Karpas-422 (cell line): ENCODE measurements at regions not wholly inside any gene's neighbourhood (a gene's known extent, or its start where the extent isn't known, plus 50 kb on each side); places are given as distances from the start of the nearest gene placed in this dataset.

Experiments
- DNase-seq: peaks from one replicate; pipeline ENCODE4 v3.0.0-alpha.2; 2015
- H2AFZ ChIP-seq: fragments of 200-600 bp; sonication (generic); 2 replicates; pipeline ENCODE4 v1.6.1; 2014; ENCODE audit warnings: antibody characterized with exemption, low read length, mixed read lengths
- H3K27ac ChIP-seq: fragments of 200-600 bp; sonication (generic); 2 replicates; pipeline ENCODE4 v1.5.1; 2014; ENCODE audit warnings: mild to moderate bottlenecking, low read length, moderate library complexity
- H3K27me3 ChIP-seq: fragments of 200-600 bp; sonication (generic); 2 replicates; pipeline ENCODE4 v1.6.1; 2014; ENCODE audit warnings: low read length, mixed read lengths
- H3K36me3 ChIP-seq: fragments of 200-600 bp; sonication (generic); 2 replicates; pipeline ENCODE4 v1.6.1; 2014; ENCODE audit warnings: low read length, mixed read lengths; ENCODE audit not compliant: insufficient read depth
- H3K4me1 ChIP-seq: fragments of 200-600 bp; sonication (generic); 2 replicates; pipeline ENCODE4 v1.6.1; 2014; ENCODE audit warnings: mild to moderate bottlenecking, low read length, mixed read lengths
- H3K4me2 ChIP-seq: fragments of 200-600 bp; sonication (generic); 2 replicates; pipeline ENCODE4 v1.6.1; 2014; ENCODE audit warnings: low read length, low read depth, mild to moderate bottlenecking; ENCODE audit not compliant: poor library complexity, severe bottlenecking
- H3K4me3 ChIP-seq: fragments of 200-600 bp; sonication (generic); 2 replicates; pipeline ENCODE4 v1.5.1; 2014; ENCODE audit warnings: mild to moderate bottlenecking, antibody characterized with exemption, low read length, mixed read lengths
- H3K79me2 ChIP-seq: fragments of 200-600 bp; sonication (generic); 2 replicates; pipeline ENCODE4 v1.6.1; 2014; ENCODE audit warnings: mild to moderate bottlenecking, low read length, mixed read lengths
- H3K9ac ChIP-seq: fragments of 200-600 bp; sonication (generic); 2 replicates; pipeline ENCODE4 v1.6.0; 2014; ENCODE audit warnings: low read length
- H3K9me2 ChIP-seq: fragments of 200-600 bp; sonication (generic), shearing (Covaris generic); replicated peaks from 2 replicates; pipeline ENCODE4 v1.6.0; 2014; ENCODE audit warnings: mild to moderate bottlenecking, low read length, moderate library complexity; ENCODE audit not compliant: insufficient read depth
- H3K9me3 ChIP-seq: fragments of 300-700, 200-600 bp; sonication (generic); 2 replicates; pipeline ENCODE4 v1.6.1; 2014; ENCODE audit warnings: low read length, mixed read lengths
- H4K20me1 ChIP-seq: fragments of 200-600 bp; sonication (generic); 2 replicates; pipeline ENCODE4 v1.6.1; 2014; ENCODE audit warnings: mild to moderate bottlenecking, antibody characterized with exemption, low read length, low read depth; ENCODE audit not compliant: insufficient read depth

DNA sequence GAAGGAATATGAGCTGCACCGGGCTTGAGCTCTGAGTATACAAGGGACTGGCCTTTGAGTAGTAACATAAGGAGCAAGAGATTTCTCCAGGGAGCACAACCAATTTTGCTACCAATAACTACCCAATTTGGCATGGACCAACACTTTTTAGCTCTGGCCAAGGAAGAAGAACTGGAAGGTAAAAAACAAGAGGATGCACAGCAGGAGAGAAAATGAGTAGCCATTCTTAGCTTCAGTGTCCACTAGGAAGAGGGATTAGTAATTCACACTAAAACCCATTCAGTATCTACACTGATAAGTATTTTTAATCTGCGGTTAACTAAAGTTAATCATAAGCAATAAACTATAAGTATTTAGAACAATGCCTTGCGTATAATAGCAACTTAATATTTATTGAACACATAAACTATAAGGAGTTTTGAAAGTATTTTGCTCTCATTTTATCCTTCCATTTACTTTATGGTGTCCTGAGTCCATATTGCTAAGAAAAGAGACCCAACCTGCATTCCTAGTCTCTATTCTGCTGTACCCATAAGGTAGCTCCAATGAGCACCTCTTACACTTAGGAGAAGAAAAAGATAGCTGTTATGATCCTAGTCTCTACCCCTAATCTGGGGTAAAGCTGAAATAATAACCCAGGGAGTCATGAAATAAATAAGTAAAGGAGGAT is 268.9 kb downstream of the IGSF11 start:
- Histone ChIP-seq H3K9me2 (no peaks in the 10 kb centered on the region), H3K79me2 (peaks cover 86% of the 10 kb centered on the region), H3K36me3 (peaks cover 81% of the 10 kb centered on the region), H3K27me3 (no peaks in the 10 kb centered on the region), H4K20me1 (no peaks in the 10 kb centered on the region), H2AFZ (no peak overlapping the region), H3K9ac (no peak overlapping the region), H3K4me2 (no peak overlapping the region), H3K27ac (peak overlapping the region; percentile 52; the same call in 1 of the 2 replicates), H3K4me3 (no peak overlapping the region), H3K4me1 (peaks cover 50% of the 10 kb centered on the region), H3K9me3 (no peaks in the 10 kb centered on the region)
- DNase-seq, result no peak

DNA sequence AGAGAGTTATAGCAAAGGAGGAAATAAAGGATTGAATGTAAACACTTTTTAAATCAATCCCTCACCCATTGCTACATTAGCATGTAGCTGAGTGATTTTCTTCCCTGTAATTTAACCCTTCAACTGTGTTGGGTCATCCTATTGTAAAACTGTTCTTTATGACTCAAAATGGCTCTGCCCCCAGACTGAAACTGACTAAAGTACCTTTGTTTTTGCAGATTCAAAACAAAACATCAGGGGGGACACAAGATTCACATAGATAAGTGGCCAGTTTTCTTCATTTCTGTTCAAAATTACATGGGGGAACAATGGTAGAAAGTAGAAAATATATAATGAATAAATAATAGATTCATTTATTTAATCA is 268.4 kb downstream of the IGSF11 start:
- Histone ChIP-seq H3K4me3 (no peak overlapping the region), H3K9me3 (no peaks in the 10 kb centered on the region), H4K20me1 (no peaks in the 10 kb centered on the region), H2AFZ (no peak overlapping the region), H3K4me1 (peaks cover 45% of the 10 kb centered on the region), H3K36me3 (peaks cover 85% of the 10 kb centered on the region), H3K79me2 (peaks cover 86% of the 10 kb centered on the region), H3K4me2 (no peak overlapping the region), H3K27ac (0 out of 2 replicates have a peak overlapping the region, but pooled peaks have one; percentile 2), H3K9me2 (no peaks in the 10 kb centered on the region), H3K9ac (no peak overlapping the region), H3K27me3 (no peaks in the 10 kb centered on the region)
- no peak for DNase-seq

DNA sequence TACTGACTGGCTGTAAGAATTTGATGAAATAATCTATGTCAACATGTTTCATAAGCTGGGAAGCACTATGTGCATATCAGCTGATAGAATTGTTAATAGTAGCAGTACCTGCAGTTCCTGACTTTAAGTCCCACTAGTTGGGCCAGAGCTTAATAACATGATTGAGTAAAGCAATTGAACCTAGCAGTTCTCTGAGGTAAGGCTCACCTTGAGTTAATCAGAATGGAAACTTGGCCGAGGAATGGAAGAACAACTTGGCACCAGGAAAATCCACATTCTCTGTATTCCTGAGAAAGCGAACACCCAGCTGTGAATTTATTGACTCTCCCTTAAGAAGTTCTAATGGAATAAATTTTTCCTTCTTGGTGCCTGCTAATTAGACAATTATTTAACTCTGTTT is 262.6 kb downstream of the IGSF11 start:
- Histone ChIP-seq H4K20me1 (no peaks in the 10 kb centered on the region), H3K27ac (peak overlapping the region; percentile 47), H3K4me1 (peaks cover 19% of the 10 kb centered on the region), H3K27me3 (no peaks in the 10 kb centered on the region), H3K4me3 (no peak overlapping the region), H3K36me3 (peaks cover 83% of the 10 kb centered on the region), H3K9me2 (no peaks in the 10 kb centered on the region), H2AFZ (no peak overlapping the region), H3K9me3 (no peaks in the 10 kb centered on the region; the same call in 1 of the 2 replicates), H3K9ac (no peak overlapping the region), H3K4me2 (no peak overlapping the region), H3K79me2 (peaks cover 92% of the 10 kb centered on the region)
- DNase-seq, result no peak

DNA sequence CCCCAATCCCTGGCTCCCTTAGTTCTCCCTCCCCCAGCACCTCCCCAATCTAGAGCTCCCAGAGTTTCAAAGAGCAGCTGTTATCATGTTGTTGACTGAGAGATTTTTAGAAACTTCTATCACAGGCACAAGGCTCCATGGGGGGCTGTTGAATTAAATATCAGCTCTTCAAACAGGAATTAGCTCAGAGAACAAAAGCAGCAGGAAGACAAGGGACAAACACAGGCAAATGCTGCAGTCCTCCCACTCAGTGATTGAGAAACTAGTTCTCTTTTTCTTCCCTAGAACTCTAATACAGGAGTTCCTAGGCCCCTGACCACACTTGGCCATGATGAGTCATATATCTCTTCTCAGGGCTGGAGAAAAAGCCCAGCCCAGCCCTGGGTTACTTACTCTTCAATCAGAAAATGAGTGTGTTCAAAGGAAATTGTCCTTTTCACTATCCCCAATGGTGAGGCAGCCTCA is 262.1 kb downstream of the IGSF11 start:
- H3K4me2 ChIP-seq, result no peak overlapping the region
- H3K9ac ChIP-seq, result no peak overlapping the region
- no peaks in the 10 kb centered on the region for H3K27me3 ChIP-seq
- H3K9me2 ChIP-seq, result no peaks in the 10 kb centered on the region
- H3K9me3 ChIP-seq, result no peaks in the 10 kb centered on the region; the same call in 1 of the 2 replicates
- H4K20me1 ChIP-seq, result no peaks in the 10 kb centered on the region
- peaks cover 24% of the 10 kb centered on the region for H3K4me1 ChIP-seq
- DNase-seq, result no peak
- no peak overlapping the region for H3K4me3 ChIP-seq
- peaks cover 83% of the 10 kb centered on the region for H3K36me3 ChIP-seq
- peak overlapping the region; percentile 47 for H3K27ac ChIP-seq
- H3K79me2 ChIP-seq, result peaks cover 92% of the 10 kb centered on the region
- no peak overlapping the region for H2AFZ ChIP-seq

DNA sequence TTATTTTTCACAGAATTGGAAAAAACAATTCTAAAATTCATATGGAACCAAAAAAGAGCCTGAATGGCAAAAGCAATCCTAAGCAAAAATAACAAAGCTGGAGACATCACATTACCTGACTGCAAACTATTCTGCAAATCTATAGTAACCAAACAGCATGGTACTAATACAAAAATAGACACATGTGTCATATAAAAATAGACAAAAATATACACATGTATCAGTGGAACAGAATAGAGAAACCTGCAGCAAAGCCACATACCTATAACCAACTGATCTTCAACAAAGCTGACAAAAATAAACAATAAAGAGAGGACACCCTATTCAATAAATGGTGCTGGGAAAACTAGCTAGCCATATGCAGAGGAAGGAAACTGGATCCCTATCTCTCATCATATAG is 259.6 kb downstream of the IGSF11 start:
- H3K4me2 ChIP-seq, result no peak overlapping the region
- H3K27me3 ChIP-seq, result no peaks in the 10 kb centered on the region
- H3K9me3 ChIP-seq, result no peaks in the 10 kb centered on the region; the same call in 1 of the 2 replicates
- DNase-seq, result no peak
- H3K36me3 ChIP-seq, result peaks cover 75% of the 10 kb centered on the region
- H3K9ac ChIP-seq, result no peak overlapping the region
- H2AFZ ChIP-seq, result no peak overlapping the region
- H3K4me1 ChIP-seq, result peaks cover 39% of the 10 kb centered on the region
- no peak overlapping the region for H3K4me3 ChIP-seq
- no peaks in the 10 kb centered on the region for H3K9me2 ChIP-seq
- H4K20me1 ChIP-seq, result no peaks in the 10 kb centered on the region
- peaks cover 90% of the 10 kb centered on the region for H3K79me2 ChIP-seq
- H3K27ac ChIP-seq, result peak overlapping the region; percentile 27

DNA sequence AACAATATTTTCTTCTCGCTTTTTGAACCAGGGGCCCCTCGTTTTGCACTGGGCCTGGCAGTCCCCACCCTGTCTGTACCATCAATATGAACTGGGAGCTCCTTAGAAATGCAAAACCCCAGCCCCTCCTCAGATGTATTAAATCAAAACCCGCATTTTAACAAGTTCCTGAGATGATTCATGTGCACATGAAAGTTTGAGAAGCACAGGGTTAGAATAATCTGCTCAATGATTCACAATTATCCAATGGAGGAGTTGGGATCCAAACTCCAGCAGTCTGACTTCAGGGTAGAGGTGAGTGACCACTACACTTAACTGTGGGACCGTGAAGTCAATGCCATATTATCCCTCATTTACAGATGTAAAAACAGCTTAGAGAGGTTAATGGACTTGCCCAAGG is 256.4 kb downstream of the IGSF11 start:
- no peak overlapping the region for H2AFZ ChIP-seq
- H3K9me3 ChIP-seq, result no peaks in the 10 kb centered on the region; the same call in 1 of the 2 replicates
- peaks cover 72% of the 10 kb centered on the region for H3K36me3 ChIP-seq
- no peaks in the 10 kb centered on the region for H3K9me2 ChIP-seq
- H3K79me2 ChIP-seq, result peaks cover 94% of the 10 kb centered on the region
- no peak overlapping the region for H3K4me2 ChIP-seq
- H3K9ac ChIP-seq, result no peak overlapping the region
- H3K27me3 ChIP-seq, result no peaks in the 10 kb centered on the region
- H3K4me1 ChIP-seq, result peaks cover 65% of the 10 kb centered on the region
- H3K4me3 ChIP-seq, result no peak overlapping the region
- no peaks in the 10 kb centered on the region for H4K20me1 ChIP-seq
- DNase-seq, result no peak
- H3K27ac ChIP-seq, result peak overlapping the region; percentile 13; the same call in 1 of the 2 replicates

DNA sequence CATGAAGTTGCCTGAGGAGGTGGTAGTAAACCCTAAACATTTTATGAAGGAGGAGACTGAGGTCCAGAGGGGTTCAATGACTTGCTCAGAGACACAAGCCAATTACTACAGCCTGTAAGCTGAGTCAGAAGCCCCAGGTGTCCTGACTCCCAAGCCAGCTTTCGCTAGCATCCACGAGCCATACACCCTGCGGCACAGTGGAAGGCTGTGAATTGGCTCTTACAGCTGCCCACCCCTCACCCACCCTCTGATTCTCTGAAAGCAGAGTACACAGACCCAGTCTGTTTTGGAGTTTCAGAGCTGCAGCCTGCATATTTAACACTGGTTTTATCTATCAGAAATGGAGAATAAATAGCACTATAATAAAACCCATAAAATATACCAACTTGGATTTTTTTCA is 253.4 kb downstream of the IGSF11 start:
- peaks cover 86% of the 10 kb centered on the region for H3K4me1 ChIP-seq
- H3K4me2 ChIP-seq, result no peak overlapping the region
- no peak for DNase-seq
- H2AFZ ChIP-seq, result no peak overlapping the region
- peak overlapping the region; percentile 96 for H3K27ac ChIP-seq
- peaks cover 95% of the 10 kb centered on the region for H3K79me2 ChIP-seq
- H3K9me2 ChIP-seq, result no peaks in the 10 kb centered on the region
- H3K9me3 ChIP-seq, result no peaks in the 10 kb centered on the region; the same call in 1 of the 2 replicates
- H3K4me3 ChIP-seq, result no peak overlapping the region
- no peaks in the 10 kb centered on the region for H4K20me1 ChIP-seq
- no peak overlapping the region for H3K9ac ChIP-seq
- no peaks in the 10 kb centered on the region for H3K27me3 ChIP-seq
- peaks cover 63% of the 10 kb centered on the region for H3K36me3 ChIP-seq

DNA sequence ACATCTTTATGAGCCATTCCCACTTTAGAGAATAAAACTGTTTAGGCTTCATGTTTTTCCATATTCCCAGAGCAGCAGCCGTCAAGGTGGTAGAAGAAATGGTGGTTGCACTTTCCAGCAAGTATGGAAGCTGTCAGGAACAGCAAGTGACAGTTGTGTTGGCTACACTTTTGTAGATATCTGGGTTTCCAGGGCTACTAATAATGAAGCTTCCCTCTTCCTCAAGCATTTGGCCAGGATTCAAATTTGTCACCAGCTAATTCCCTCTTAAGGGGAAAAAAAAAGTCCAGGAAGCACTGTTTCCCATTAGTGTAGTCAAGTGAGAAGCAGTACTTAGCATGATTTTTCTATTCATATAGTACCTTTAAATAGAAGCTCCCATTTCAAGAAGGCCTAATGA is 252.8 kb downstream of the IGSF11 start:
- Histone ChIP-seq H3K36me3 (peaks cover 63% of the 10 kb centered on the region), H3K27me3 (no peaks in the 10 kb centered on the region), H3K9ac (0 out of 2 replicates have a peak overlapping the region, but pooled peaks have one; percentile 55), H3K9me3 (no peaks in the 10 kb centered on the region; the same call in 1 of the 2 replicates), H3K27ac (peak overlapping the region; percentile 96), H4K20me1 (no peaks in the 10 kb centered on the region), H2AFZ (no peak overlapping the region), H3K9me2 (no peaks in the 10 kb centered on the region), H3K4me3 (no peak overlapping the region), H3K79me2 (peaks cover 94% of the 10 kb centered on the region), H3K4me1 (peaks cover 88% of the 10 kb centered on the region), H3K4me2 (peak overlapping the region; percentile 69)
- no peak for DNase-seq
